AG04450 (cell line): ENCODE measurements at regions not wholly inside any gene's neighbourhood (a gene's known extent, or its start where the extent isn't known, plus 50 kb on each side); places are given as distances from the start of the nearest gene placed in this dataset.

Experiments
- CTCF ChIA-PET: fragments of 300-600, 350-600 bp; formaldehyde crosslinking; extraction: SDS; loops from one replicate; lab custom pipeline; 2022; ENCODE audit warnings: antibody characterized with exemption, inconsistent platforms; lab: Charles Lee
- POLR2A ChIA-PET: fragments of 350-600 bp; formaldehyde crosslinking; extraction: SDS; loops from one replicate; lab custom pipeline; 2021; ENCODE audit warnings: antibody characterized with exemption, inconsistent platforms; lab: Yijun Ruan, JAX
- DNase-seq: peaks from one replicate; pipeline ENCODE4 v3.0.0-alpha.2; 2011; ENCODE audit warnings: low read depth, low spot score
- H3K27ac ChIP-seq: one replicate; pipeline ENCODE4 v1.5.1; 2012; ENCODE audit warnings: low read depth, low read length, control low read depth
- H3K27me3 ChIP-seq: one replicate; pipeline ENCODE4 v1.6.0; 2012; ENCODE audit warnings: low read length; ENCODE audit not compliant: control insufficient read depth, insufficient read depth
- H3K4me3 ChIP-seq: 2 replicates; pipeline ENCODE4 v1.5.1; 2011; ENCODE audit warnings: mild to moderate bottlenecking, low read depth, low read length, control low read depth
- H3K9me3 ChIP-seq: 2 replicates; pipeline ENCODE4 v1.5.1; 2012; ENCODE audit warnings: low read length; ENCODE audit not compliant: control insufficient read depth, insufficient read depth
- CTCF ChIP-seq: IDR thresholded peaks from 2 replicates; pipeline ENCODE4 v1.5.1; 2011; ENCODE audit warnings: low read depth, low read length, control low read depth, inconsistent platforms

DNA sequence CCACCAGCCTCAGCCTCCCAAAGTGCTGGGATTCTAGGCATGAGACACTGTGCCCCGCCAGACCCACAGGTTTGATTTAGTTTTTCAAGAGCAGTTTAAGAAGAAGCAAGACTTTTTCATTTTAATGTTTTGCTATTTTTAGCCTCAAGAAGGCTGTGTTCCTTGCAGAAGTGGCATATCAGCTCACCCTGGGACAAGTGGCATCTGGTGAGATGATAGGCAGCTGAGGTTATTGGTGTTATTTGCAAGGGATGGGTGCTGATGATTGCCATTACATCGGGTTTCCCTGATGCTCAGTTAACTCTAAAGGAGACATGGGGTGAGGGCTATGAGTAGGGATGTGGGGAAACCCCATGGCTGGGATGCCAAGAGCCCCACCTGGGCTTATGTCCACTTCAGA lies 120.4 kb downstream of the MXRA5 start:
- TF ChIP-seq CTCF = no peak
- no peak for DNase-seq
- no peaks in the 10 kb centered on the region for H3K9me3 ChIP-seq
- H3K27ac ChIP-seq = no peak overlapping the region
- ChIA-PET CTCF (no interaction called here), POLR2A (no interaction called here)
- no peaks in the 10 kb centered on the region for H3K27me3 ChIP-seq
- H3K4me3 ChIP-seq = no peak overlapping the region

- CTCF ChIA-PET = no interaction called here
- TF ChIP-seq CTCF = no peak
- no peak for DNase-seq
- Histone ChIP-seq H3K4me3 (no peak overlapping the region), H3K9me3 (no peaks in the 10 kb centered on the region), H3K27ac (no peak overlapping the region), H3K27me3 (no peaks in the 10 kb centered on the region)
- POLR2A ChIA-PET = no interaction called here
These were observed 124.8 kb downstream of the MXRA5 start for GRCh38 chrX:3221643-3222042.

DNA sequence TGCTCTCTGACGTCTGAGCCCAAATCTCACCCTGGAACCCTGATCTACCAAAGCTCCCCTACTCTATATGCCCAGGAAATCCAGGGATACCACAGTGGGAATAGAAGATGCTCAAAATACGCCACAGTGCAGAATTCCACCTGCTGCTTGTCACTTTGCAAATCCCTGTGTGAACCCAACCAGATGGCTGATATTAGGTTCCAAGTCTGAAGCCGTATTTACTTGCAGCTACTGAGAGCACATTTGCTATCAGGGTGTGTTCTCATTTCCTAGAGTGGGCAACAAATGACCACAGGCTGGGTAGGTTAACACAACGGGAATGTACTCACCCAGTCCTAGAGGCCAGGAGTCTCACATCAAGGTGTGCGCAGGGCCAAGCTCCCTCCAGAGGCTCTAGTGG lies 126.8 kb downstream of the MXRA5 start:
- ChIA-PET CTCF (no interaction called here), POLR2A (no interaction called here)
- Histone ChIP-seq H3K27me3 (no peaks in the 10 kb centered on the region), H3K9me3 (no peaks in the 10 kb centered on the region), H3K4me3 (no peak overlapping the region), H3K27ac (no peak overlapping the region)
- TF ChIP-seq CTCF = no peak
- no peak for DNase-seq

DNA sequence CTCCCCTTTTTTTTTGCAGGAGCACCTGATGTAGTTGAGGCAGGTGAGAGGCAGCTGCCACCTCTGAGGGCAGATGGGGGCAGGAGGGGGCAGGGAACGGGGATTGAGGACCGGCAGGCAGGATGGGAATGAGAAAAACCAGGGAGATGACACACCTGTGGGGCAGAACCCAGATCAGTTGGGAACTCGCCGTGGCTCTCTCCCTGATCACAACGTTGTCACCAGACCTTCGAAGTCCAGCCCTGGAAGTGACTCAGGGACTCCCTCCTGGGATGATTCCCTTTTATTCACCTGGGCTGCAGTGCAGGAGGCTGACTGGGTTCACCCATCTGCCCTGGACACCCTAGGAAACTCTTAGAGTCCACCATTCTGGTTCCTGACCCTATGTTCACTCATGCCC lies 127.2 kb downstream of the MXRA5 start:
- Histone ChIP-seq H3K9me3 (no peaks in the 10 kb centered on the region), H3K4me3 (no peak overlapping the region), H3K27me3 (no peaks in the 10 kb centered on the region), H3K27ac (no peak overlapping the region)
- DNase-seq = no peak
- POLR2A ChIA-PET = no interaction called here
- CTCF ChIA-PET = no interaction called here
- TF ChIP-seq CTCF = no peak

- no peak for DNase-seq
- CTCF ChIA-PET = no interaction called here
- Histone ChIP-seq H3K27me3 (no peaks in the 10 kb centered on the region), H3K9me3 (no peaks in the 10 kb centered on the region), H3K4me3 (no peak overlapping the region), H3K27ac (no peak overlapping the region)
- no peak for TF ChIP-seq CTCF
- POLR2A ChIA-PET = no interaction called here
These were observed 128.0 kb downstream of the MXRA5 start for GRCh38 chrX:3218442-3218841.
